Caco-2 (cell line): ENCODE measurements at regions not wholly inside any gene's neighbourhood (a gene's known extent, or its start where the extent isn't known, plus 50 kb on each side); places are given as distances from the start of the nearest gene placed in this dataset.
"Not testable (repeated sequence)": the region's sequence is repeated elsewhere in the genome, so short reads cannot be mapped to it uniquely, and the experiment has no call there.

Source experiments
- BruUV-seq: library from RNA; stranded (reverse); fragments of 400-500 nt; replicated peaks from 2 replicates; lab custom pipeline; 2021; lab: Mats Ljungman, UMichigan
- CTCF ChIA-PET: fragments of 300-600 bp; sonication (Branson Sonifier 250); formaldehyde crosslinking; loops from one replicate; lab custom pipeline; 2022; ENCODE audit warnings: antibody characterized with exemption; lab: Charles Lee
- POLR2A ChIA-PET: fragments of 300-600 bp; sonication (Branson Sonifier 250); formaldehyde crosslinking; loops from one replicate; lab custom pipeline; 2022; ENCODE audit warnings: antibody characterized with exemption; lab: Charles Lee
- DNase-seq, 2 experiments: peaks; one replicate each; pipeline versions ENCODE4 v3.0.0 to v3.0.0-alpha.2; 2020 to 2022
- H3K27me3 ChIP-seq: replicated peaks from 2 replicates; pipeline ENCODE4 v1.6.0; 2011; ENCODE audit warnings: low read length; ENCODE audit not compliant: control insufficient read depth, insufficient read depth
- H3K36me3 ChIP-seq: 2 replicates; pipeline ENCODE4 v1.5.1; 2011; ENCODE audit warnings: low read length; ENCODE audit not compliant: control insufficient read depth, insufficient read depth
- H3K4me1 ChIP-seq: fragments of 250-450 bp; sonication (Bioruptor Pico); 2 replicates; pipeline ENCODE4 v1.5.1; 2020; ENCODE audit warnings: mild to moderate bottlenecking
- H3K4me3 ChIP-seq: 2 replicates; pipeline ENCODE4 v1.5.1; 2011; ENCODE audit warnings: low read depth, mild to moderate bottlenecking, control low read depth, low read length
- H3K9me3 ChIP-seq: fragments of 250-450 bp; sonication (Bioruptor Pico); 2 replicates; pipeline ENCODE4 v1.5.1; 2020; ENCODE audit warnings: mild to moderate bottlenecking, moderate library complexity
- H3K27ac Mint-ChIP-seq: one replicate; pipeline ENCODE4 v1.8.0; 2022; ENCODE audit warnings: mixed read lengths; ENCODE audit not compliant: unreplicated experiment
- H3K27me3 Mint-ChIP-seq: one replicate; pipeline ENCODE4 v1.8.0; 2022; ENCODE audit warnings: mixed read lengths; ENCODE audit not compliant: insufficient read depth, unreplicated experiment
- H3K36me3 Mint-ChIP-seq: one replicate; pipeline ENCODE4 v1.8.0; 2022; ENCODE audit warnings: mild to moderate bottlenecking, mixed read lengths; ENCODE audit not compliant: insufficient read depth, unreplicated experiment
- H3K4me1 Mint-ChIP-seq: one replicate; pipeline ENCODE4 v1.8.0; 2022; ENCODE audit warnings: low read depth, mixed read lengths; ENCODE audit not compliant: unreplicated experiment
- H3K4me3 Mint-ChIP-seq: one replicate; pipeline ENCODE4 v1.8.0; 2022; ENCODE audit warnings: mild to moderate bottlenecking, moderate library complexity, mixed read lengths; ENCODE audit not compliant: unreplicated experiment
- H3K9me3 Mint-ChIP-seq: one replicate; pipeline ENCODE4 v1.8.0; 2022; ENCODE audit warnings: mixed read lengths; ENCODE audit not compliant: unreplicated experiment
- CTCF ChIP-seq, 2 experiments: fragments of 200-600 bp in 1 of 2; IDR thresholded peaks; 1 replicate in 1 of 2; 2 replicates in 1 of 2; pipeline versions ENCODE4 v1.5.1 to v1.8.0; 2011 to 2022; ENCODE audit warnings: antibody characterized with exemption in 1 of 2, control low read depth in 1 of 2, inconsistent platforms in 1 of 2, low read depth in 1 of 2, low read length in 1 of 2, mild to moderate bottlenecking in 1 of 2, moderate library complexity in 1 of 2; ENCODE audit not compliant: insufficient read depth in 1 of 2, severe bottlenecking in 1 of 2, unreplicated experiment in 1 of 2
- intact Hi-C: fragments of 100-400 bp; cut with micrococcal nuclease; formaldehyde crosslinking; loops from one replicate; pipeline ENCODE4 v1.10.0; 2022; ENCODE audit not compliant: unreplicated experiment

GRCh38 chr19:31535691-31536460, 186.6 kb upstream of the TSHZ3 start:
- Mint-ChIP-seq H3K4me1 (no peaks in the 10 kb centered on the region), H3K27ac (no peak overlapping the region), H3K9me3 (no peaks in the 10 kb centered on the region), H3K4me3 (no peak overlapping the region), H3K27me3 (peaks cover 14% of the 10 kb centered on the region), H3K36me3 (no peaks in the 10 kb centered on the region)
- Histone ChIP-seq H3K4me1 (no peaks in the 10 kb centered on the region), H3K36me3 (no peaks in the 10 kb centered on the region), H3K4me3 (no peak overlapping the region), H3K27me3 (no peaks in the 10 kb centered on the region), H3K9me3 (no peaks in the 10 kb centered on the region; the same call in 1 of the 2 replicates)
- TF ChIP-seq CTCF (IDR thresholded peaks at IDR 0.05; ENCODE audit: insufficient read depth in 1 of 2, low read depth in 1 of 2, low read length in 1 of 2, severe bottlenecking in 1 of 2, unreplicated experiment in 1 of 2): no peak
- no TSS peak for BruUV-seq
- no peak for DNase-seq
- intact Hi-C loops: no loop called here
- ChIA-PET CTCF (no interaction called here), POLR2A (no interaction called here)

GRCh38 chr19:31537136-31537535, 187.9 kb upstream of the TSHZ3 start:
- H3K36me3 Mint-ChIP-seq: no peaks in the 10 kb centered on the region
- Histone ChIP-seq H3K27me3 (no peaks in the 10 kb centered on the region), H3K4me1 (no peaks in the 10 kb centered on the region), H3K36me3 (no peaks in the 10 kb centered on the region), H3K4me3 (no peak overlapping the region), H3K9me3 (no peaks in the 10 kb centered on the region; the same call in 1 of the 2 replicates)
- no peaks in the 10 kb centered on the region for H3K4me1 Mint-ChIP-seq
- no peaks in the 10 kb centered on the region for H3K9me3 Mint-ChIP-seq
- POLR2A ChIA-PET: no interaction called here
- H3K27me3 Mint-ChIP-seq: peaks cover 13% of the 10 kb centered on the region
- no peak for TF ChIP-seq CTCF (IDR thresholded peaks at IDR 0.05; ENCODE audit: insufficient read depth in 1 of 2, low read depth in 1 of 2, low read length in 1 of 2, severe bottlenecking in 1 of 2, unreplicated experiment in 1 of 2)
- H3K4me3 Mint-ChIP-seq: no peak overlapping the region
- no peak overlapping the region for H3K27ac Mint-ChIP-seq
- no TSS peak for BruUV-seq
- CTCF ChIA-PET: no interaction called here
- DNase-seq: no peak
- intact Hi-C loops: no loop called here

- intact Hi-C loops, H3K4me3 Mint-ChIP-seq: not testable (repeated sequence)
- H3K27me3 Mint-ChIP-seq: peaks cover 13% of the 10 kb centered on the region
Measured at GRCh38 chr19:31537902-31538301, 188.7 kb upstream of the TSHZ3 start.

More at GRCh38 chr19:31537902-31538301, 188.7 kb upstream of the TSHZ3 start:
- CTCF ChIA-PET, H3K4me3 ChIP-seq, DNase-seq, BruUV-seq, H3K9me3 ChIP-seq, H3K4me1 ChIP-seq, H3K36me3 Mint-ChIP-seq, H3K36me3 ChIP-seq, H3K4me1 Mint-ChIP-seq, H3K27ac Mint-ChIP-seq, H3K27me3 ChIP-seq, POLR2A ChIA-PET, H3K9me3 Mint-ChIP-seq: not testable (repeated sequence)
